ENCODE measurements at regions not wholly inside any gene's neighbourhood (a gene's known extent, or its start where the extent isn't known, plus 50 kb on each side); places are given as distances from the start of the nearest gene placed in this dataset.

DNA sequence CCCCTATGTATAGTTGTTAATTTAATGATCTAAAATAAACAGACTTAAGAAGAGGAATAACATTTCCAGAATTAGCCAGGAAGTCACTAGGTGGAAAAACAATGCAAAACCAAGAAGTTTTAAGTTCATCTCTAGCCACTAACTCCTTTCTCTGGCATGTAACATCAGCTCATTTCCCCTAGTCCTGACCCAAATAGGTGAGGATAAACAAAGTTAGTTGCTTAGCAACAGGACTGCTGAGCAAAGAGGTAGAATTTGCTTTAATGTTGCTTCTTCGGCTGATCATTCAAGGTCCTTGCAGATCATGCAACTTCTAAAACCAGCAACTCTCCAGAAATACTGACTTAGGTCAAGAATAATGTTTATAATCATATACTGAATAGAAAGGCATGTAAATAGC is 675.8 kb downstream of the CETN3 start:
- TF ChIP-seq CSDC2 (CRISPR knock-in tag; IDR thresholded peaks at IDR 0.05) (no peak), CREB5 (CRISPR knock-in tag; IDR thresholded peaks at IDR 0.05; ENCODE audit: low read depth) (no peak), PATZ1 (CRISPR knock-in tag; IDR thresholded peaks at IDR 0.05; ENCODE audit: borderline replicate concordance) (no peak), ZFP3 (CRISPR knock-in tag; IDR thresholded peaks at IDR 0.05) (no peak), PPARA (CRISPR knock-in tag; IDR thresholded peaks at IDR 0.05; ENCODE audit: borderline replicate concordance) (no peak), TOX (CRISPR knock-in tag; IDR thresholded peaks at IDR 0.05; ENCODE audit: borderline replicate concordance) (no peak), ZFP30 (CRISPR knock-in tag; IDR thresholded peaks at IDR 0.05) (no peak), OSR1 (CRISPR knock-in tag; IDR thresholded peaks at IDR 0.05) (no peak)
- TF ChIP-seq, protein P1, sequence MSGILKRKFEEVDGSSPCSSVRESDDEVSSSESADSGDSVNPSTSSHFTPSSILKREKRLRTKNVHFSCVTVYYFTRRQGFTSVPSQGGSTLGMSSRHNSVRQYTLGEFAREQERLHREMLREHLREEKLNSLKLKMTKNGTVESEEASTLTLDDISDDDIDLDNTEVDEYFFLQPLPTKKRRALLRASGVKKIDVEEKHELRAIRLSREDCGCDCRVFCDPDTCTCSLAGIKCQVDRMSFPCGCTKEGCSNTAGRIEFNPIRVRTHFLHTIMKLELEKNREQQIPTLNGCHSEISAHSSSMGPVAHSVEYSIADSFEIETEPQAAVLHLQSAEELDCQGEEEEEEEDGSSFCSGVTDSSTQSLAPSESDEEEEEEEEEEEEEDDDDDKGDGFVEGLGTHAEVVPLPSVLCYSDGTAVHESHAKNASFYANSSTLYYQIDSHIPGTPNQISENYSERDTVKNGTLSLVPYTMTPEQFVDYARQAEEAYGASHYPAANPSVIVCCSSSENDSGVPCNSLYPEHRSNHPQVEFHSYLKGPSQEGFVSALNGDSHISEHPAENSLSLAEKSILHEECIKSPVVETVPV (CRISPR knock-in tag; IDR thresholded peaks at IDR 0.05): no peak
